Transverse colon (tissue), 4 donors: ENCODE measurements at regions not wholly inside any gene's neighbourhood (a gene's known extent, or its start where the extent isn't known, plus 50 kb on each side); places are given as distances from the start of the nearest gene placed in this dataset.

Experiments used
- CTCF ChIP-seq, 5 experiments: fragments of 200-600 bp in 3 of 5; fragments of 450-650 bp in 2 of 5; sonication (generic) in 3 of 5; IDR thresholded peaks; 1 replicate in 2 of 5; 2 replicates in 3 of 5; pipeline ENCODE4 v1.5.1; 2016 to 2017; ENCODE audit warnings: antibody characterized with exemption in 5 of 5, inconsistent platforms in 3 of 5, mild to moderate bottlenecking in 2 of 5, moderate library complexity in 1 of 5
- POLR2A ChIP-seq: fragments of 450-650 bp; IDR thresholded peaks from one replicate; pipeline ENCODE4 v1.6.1; 2016; ENCODE audit warnings: antibody characterized with exemption, mild to moderate bottlenecking, moderate library complexity
- POLR2AphosphoS5 ChIP-seq, 3 donors: sonication (generic); formaldehyde crosslinking; IDR thresholded peaks; one replicate each; pipeline ENCODE4 v1.6.1; 2016; ENCODE audit warnings: antibody characterized with exemption in 3 of 3

GRCh38 chr20:10915815-10916214, 242.0 kb upstream of the JAG1 start:
- no peak for TF ChIP-seq CTCF (IDR thresholded peaks at IDR 0.05)
- TF ChIP-seq POLR2AphosphoS5 (IDR thresholded peaks at IDR 0.05), result no peak
- no peak for TF ChIP-seq POLR2A
